DND-41 (cell line): ENCODE measurements at regions not wholly inside any gene's neighbourhood (a gene's known extent, or its start where the extent isn't known, plus 50 kb on each side); places are given as distances from the start of the nearest gene placed in this dataset.

Source experiments
- ATAC-seq: fragments of 200-7000 bp; cut with Tn5 transposase; 3 replicates; pipeline ENCODE4 v1.9.1; 2021; ENCODE audit warnings: low read depth; ENCODE audit not compliant: insufficient read depth
- DNase-seq: peaks from one replicate; pipeline ENCODE4 v3.0.0-alpha.2; 2020
- H2AFZ ChIP-seq: 2 replicates; pipeline ENCODE4 v1.6.0; 2012; ENCODE audit warnings: low read depth, low read length
- H3K27ac ChIP-seq: 2 replicates; pipeline ENCODE4 v1.5.1; 2012; ENCODE audit warnings: low read length, inconsistent platforms
- H3K27me3 ChIP-seq: fragments of 200-600 bp; sonication (generic); 2 replicates; pipeline ENCODE4 v1.6.0; 2012; ENCODE audit warnings: low read length, mild to moderate bottlenecking, inconsistent platforms; ENCODE audit not compliant: insufficient read depth, poor library complexity
- H3K36me3 ChIP-seq: 2 replicates; pipeline ENCODE4 v1.5.1; 2012; ENCODE audit warnings: low read length, inconsistent platforms; ENCODE audit not compliant: insufficient read depth
- H3K4me1 ChIP-seq: 2 replicates; pipeline ENCODE4 v1.5.1; 2012; ENCODE audit warnings: mild to moderate bottlenecking, low read length; ENCODE audit not compliant: insufficient read depth
- H3K4me2 ChIP-seq: 2 replicates; pipeline ENCODE4 v1.6.0; 2012; ENCODE audit warnings: mild to moderate bottlenecking, moderate library complexity, low read length, inconsistent platforms; ENCODE audit not compliant: insufficient read depth
- H3K4me3 ChIP-seq, 2 experiments: fragments of 200-600 bp in 1 of 2; shearing (Covaris generic) in 1 of 2; 2 replicates each; pipeline ENCODE4 v1.5.1; 2012 to 2016; ENCODE audit warnings: inconsistent platforms in 2 of 2, low read length in 2 of 2, mild to moderate bottlenecking in 2 of 2, low read depth in 1 of 2, moderate library complexity in 1 of 2
- H3K79me2 ChIP-seq: 2 replicates; pipeline ENCODE4 v1.6.0; 2012; ENCODE audit warnings: low read length, inconsistent platforms; ENCODE audit not compliant: insufficient read depth
- H3K9ac ChIP-seq: 2 replicates; pipeline ENCODE4 v1.6.0; 2012; ENCODE audit warnings: low read depth, mild to moderate bottlenecking, inconsistent platforms, low read length, moderate library complexity
- H3K9me3 ChIP-seq: 2 replicates; pipeline ENCODE4 v1.5.1; 2012; ENCODE audit warnings: low read length, moderate library complexity, mild to moderate bottlenecking, inconsistent platforms; ENCODE audit not compliant: insufficient read depth, severe bottlenecking
- H4K20me1 ChIP-seq: 2 replicates; pipeline ENCODE4 v1.6.0; 2012; ENCODE audit warnings: low read length; ENCODE audit not compliant: insufficient read depth
- CTCF ChIP-seq: IDR thresholded peaks from 2 replicates; pipeline ENCODE4 v1.5.1; 2012; ENCODE audit warnings: borderline replicate concordance, low read length, moderate library complexity, mild to moderate bottlenecking; ENCODE audit not compliant: poor library complexity, severe bottlenecking; ENCODE audit errors: extremely low read depth
- EZH2 ChIP-seq: IDR thresholded peaks from 3 replicates; pipeline ENCODE4 v1.6.1; 2012; ENCODE audit warnings: borderline replicate concordance, low read depth, mild to moderate bottlenecking, moderate library complexity, low read length, inconsistent platforms; ENCODE audit not compliant: severe bottlenecking

GRCh38 chr1:217311766-217312165 is 319.1 kb downstream of the GPATCH2 start:
- no peak overlapping the region for H3K27ac ChIP-seq
- H4K20me1 ChIP-seq: no peaks in the 10 kb centered on the region
- H3K79me2 ChIP-seq: no peaks in the 10 kb centered on the region
- H3K4me2 ChIP-seq: no peak overlapping the region
- no peak overlapping the region for H3K9ac ChIP-seq
- no peak for ATAC-seq
- H3K4me3 ChIP-seq: no peak overlapping the region
- no peaks in the 10 kb centered on the region for H3K9me3 ChIP-seq
- H3K36me3 ChIP-seq: no peaks in the 10 kb centered on the region
- H2AFZ ChIP-seq: no peak overlapping the region
- H3K27me3 ChIP-seq: no peaks in the 10 kb centered on the region
- no peak for TF ChIP-seq CTCF
- TF ChIP-seq EZH2: no peak
- DNase-seq: no peak
- no peaks in the 10 kb centered on the region for H3K4me1 ChIP-seq

- Histone ChIP-seq H3K9me3 (no peaks in the 10 kb centered on the region), H3K27me3 (no peaks in the 10 kb centered on the region), H2AFZ (no peak overlapping the region), H3K4me3 (no peak overlapping the region), H3K4me2 (no peak overlapping the region), H3K79me2 (no peaks in the 10 kb centered on the region), H3K27ac (no peak overlapping the region), H3K9ac (no peak overlapping the region), H3K36me3 (no peaks in the 10 kb centered on the region), H3K4me1 (no peaks in the 10 kb centered on the region), H4K20me1 (no peaks in the 10 kb centered on the region)
- ATAC-seq (no peak), DNase-seq (no peak)
- TF ChIP-seq EZH2 (no peak), CTCF (no peak)
Observed at GRCh38 chr1:217311269-217311668, 319.6 kb downstream of the GPATCH2 start.

- H3K36me3 ChIP-seq: no peaks in the 10 kb centered on the region
- DNase-seq (no peak), ATAC-seq (no peak)
- TF ChIP-seq CTCF: no peak
- no peak for TF ChIP-seq EZH2
- H4K20me1 ChIP-seq: no peaks in the 10 kb centered on the region
- no peaks in the 10 kb centered on the region for H3K79me2 ChIP-seq
- H3K4me1 ChIP-seq: no peaks in the 10 kb centered on the region
- H3K27me3 ChIP-seq: no peaks in the 10 kb centered on the region
- H3K9ac ChIP-seq: no peak overlapping the region
- no peak overlapping the region for H2AFZ ChIP-seq
- no peak overlapping the region for H3K4me3 ChIP-seq
- H3K4me2 ChIP-seq: no peak overlapping the region
- H3K9me3 ChIP-seq: no peaks in the 10 kb centered on the region
- no peak overlapping the region for H3K27ac ChIP-seq
Observed at GRCh38 chr1:217281332-217281731, 349.6 kb downstream of the GPATCH2 start.

DNA sequence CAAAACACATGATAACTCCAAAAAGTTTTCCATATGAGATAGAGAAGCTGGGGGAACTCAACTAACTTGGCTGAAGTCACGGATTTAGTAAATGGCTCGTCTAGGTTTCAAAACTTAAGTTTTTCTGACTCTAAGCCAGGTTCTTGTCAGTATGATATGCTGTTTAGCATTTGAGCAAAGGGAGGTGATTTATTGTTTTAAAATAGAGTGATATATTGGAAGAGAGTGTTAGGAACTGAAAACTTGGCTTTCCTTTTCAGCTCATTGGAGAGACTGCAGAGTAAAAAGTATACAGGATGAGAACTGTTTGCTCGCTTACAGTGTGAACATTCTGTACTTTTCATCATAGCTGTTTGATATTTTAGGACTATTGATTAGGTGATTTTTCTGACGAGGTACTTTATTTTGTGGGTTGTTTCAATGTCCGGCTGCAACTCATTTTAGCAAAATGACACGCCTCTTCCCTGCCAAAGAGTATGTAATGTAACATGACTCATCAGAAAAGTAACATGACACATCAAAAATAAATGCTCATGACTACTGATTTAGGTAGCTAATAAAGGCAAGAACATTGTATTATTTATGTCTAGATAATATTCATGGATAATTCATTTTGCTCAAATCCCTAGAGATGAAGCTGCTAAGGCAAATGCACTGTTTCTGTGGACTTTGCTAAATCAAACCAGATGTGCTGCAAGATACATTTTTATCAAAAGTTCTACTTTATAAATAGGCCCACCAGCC is 355.1 kb downstream of the GPATCH2 start:
- H3K36me3 ChIP-seq: no peaks in the 10 kb centered on the region
- H3K9ac ChIP-seq: no peak overlapping the region
- no peaks in the 10 kb centered on the region for H3K9me3 ChIP-seq
- no peak overlapping the region for H3K27ac ChIP-seq
- no peak for DNase-seq
- no peak overlapping the region for H3K4me2 ChIP-seq
- H4K20me1 ChIP-seq: no peaks in the 10 kb centered on the region
- no peaks in the 10 kb centered on the region for H3K79me2 ChIP-seq
- TF ChIP-seq EZH2 (no peak), CTCF (no peak)
- no peak overlapping the region for H3K4me3 ChIP-seq
- no peaks in the 10 kb centered on the region for H3K4me1 ChIP-seq
- ATAC-seq: no peak
- no peaks in the 10 kb centered on the region for H3K27me3 ChIP-seq
- no peak overlapping the region for H2AFZ ChIP-seq
